Tongue (tissue), 1 donor: ENCODE measurements at regions not wholly inside any gene's neighbourhood (a gene's known extent, or its start where the extent isn't known, plus 50 kb on each side); places are given as distances from the start of the nearest gene placed in this dataset.
"Not testable (repeated sequence)": the region's sequence is repeated elsewhere in the genome, so short reads cannot be mapped to it uniquely, and the experiment has no call there.

Source experiments
- DNase-seq: peaks from one replicate; pipeline ENCODE4 v3.0.0-alpha.2; 2015

- DNase-seq, result no peak
Measured at GRCh38 chr17:27065588-27065987, 228.3 kb upstream of the WSB1 start.

GRCh38 chr17:27066315-27066714, 227.6 kb upstream of the WSB1 start:
- no peak for DNase-seq

DNA sequence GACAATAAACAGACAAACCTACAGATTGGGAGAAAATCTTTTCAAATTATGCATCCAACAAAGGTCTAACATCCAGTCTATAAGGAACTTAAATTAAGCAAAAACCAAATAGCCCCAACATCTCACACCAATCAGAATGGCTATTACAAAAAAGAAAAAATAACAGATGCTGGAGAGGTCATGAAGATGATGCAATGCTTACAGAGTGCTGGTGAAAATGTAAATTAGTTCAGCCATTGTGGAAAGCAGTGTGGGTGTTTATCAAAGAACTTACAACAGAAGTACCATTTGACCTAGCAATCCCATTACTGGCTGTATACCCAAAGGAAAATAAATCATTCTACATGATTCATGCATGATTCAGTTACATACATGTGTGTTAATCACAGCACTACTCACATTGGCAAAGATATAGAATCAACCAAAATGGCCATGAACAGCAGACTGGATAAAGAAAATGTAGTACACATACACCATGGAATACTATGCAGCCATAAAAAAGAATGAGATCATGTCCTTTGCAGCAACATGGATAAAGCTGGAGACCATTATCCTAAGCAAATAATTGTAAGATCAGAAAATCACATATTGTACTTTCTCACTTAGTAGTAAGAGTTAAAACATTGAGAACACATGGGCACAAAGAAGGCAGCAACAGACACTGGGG, 223.9 kb upstream of the WSB1 start:
- no peak for DNase-seq

DNA sequence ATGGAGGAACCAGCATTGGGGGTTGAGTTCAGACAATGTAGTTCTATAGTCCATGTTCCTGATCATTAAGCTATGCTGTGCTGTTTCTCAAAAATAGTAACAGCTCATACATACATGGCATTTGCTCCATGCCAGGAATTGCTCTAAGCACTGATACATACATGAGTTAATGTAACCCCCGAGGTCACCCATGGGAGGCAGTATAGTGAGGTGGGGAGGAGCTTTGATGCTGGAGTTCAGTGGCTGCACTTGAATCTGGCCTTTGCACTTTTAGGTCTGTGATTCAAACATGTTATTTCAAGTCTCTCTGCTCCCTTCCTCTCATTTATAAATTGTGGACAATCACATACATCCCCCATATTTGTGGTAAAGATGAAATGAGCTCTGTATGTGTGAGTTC, 223.1 kb upstream of the WSB1 start:
- DNase-seq, result no peak

DNA sequence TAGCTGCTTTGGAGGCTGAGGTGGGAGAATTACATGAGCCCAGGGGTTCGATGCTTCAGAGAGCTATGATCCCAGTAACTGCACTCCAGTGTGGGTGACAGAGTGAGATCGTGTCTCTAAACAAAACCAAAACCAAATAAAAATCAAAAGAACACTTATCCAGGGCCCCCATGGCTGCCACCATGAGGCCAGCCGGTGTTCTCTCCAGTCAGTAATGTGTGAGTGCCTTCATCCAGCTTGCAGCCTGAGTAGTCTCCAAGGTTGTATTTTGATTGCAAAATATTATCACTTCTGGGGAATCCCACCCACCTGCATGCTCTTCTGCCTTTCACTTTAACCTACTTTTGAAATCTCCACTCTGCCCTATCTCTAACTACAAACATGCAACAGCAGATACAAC, 221.0 kb upstream of the WSB1 start:
- no peak for DNase-seq

DNA sequence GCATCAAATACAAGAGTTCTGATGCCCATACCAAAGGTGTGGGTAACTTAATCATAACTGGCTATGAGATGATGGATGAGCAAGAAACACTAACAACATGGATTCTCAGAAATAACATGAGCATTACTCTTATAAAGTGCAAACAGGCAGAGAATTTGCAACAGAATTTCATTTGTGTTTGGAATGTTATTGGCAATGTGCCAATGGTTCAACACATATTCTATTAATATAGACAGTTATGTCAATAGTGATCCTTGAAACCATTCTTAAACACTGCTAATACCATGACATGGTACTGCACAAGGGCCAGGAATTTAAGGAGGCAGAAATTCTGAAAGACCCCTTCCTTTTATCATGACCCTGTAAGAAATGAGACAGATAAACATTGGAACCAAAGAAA, 217.1 kb upstream of the WSB1 start:
- DNase-seq, result no peak

- DNase-seq, result no peak
Measured at GRCh38 chr17:27078296-27078695, 215.6 kb upstream of the WSB1 start.

DNA sequence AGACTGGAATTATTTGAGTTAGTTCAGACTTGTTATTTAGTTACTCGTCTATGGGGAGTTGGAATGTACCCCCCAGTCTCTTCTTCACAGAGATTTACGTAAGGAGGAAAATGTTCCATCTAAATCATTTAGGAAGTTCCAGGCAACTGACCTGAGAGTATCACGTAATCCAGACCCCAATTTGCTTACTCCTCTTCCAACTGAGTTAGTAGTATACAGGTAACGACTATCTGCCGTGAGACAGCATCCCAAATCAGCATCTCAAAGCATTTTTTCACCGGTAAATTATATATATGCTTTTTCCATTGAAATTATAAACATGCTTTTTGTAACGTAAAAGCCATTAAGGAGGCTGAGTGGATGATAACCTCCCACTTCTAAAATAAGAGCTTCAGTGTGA, 214.3 kb upstream of the WSB1 start:
- no peak for DNase-seq

- no peak for DNase-seq
Measured at GRCh38 chr17:27081002-27081638, 212.8 kb upstream of the WSB1 start.

DNA sequence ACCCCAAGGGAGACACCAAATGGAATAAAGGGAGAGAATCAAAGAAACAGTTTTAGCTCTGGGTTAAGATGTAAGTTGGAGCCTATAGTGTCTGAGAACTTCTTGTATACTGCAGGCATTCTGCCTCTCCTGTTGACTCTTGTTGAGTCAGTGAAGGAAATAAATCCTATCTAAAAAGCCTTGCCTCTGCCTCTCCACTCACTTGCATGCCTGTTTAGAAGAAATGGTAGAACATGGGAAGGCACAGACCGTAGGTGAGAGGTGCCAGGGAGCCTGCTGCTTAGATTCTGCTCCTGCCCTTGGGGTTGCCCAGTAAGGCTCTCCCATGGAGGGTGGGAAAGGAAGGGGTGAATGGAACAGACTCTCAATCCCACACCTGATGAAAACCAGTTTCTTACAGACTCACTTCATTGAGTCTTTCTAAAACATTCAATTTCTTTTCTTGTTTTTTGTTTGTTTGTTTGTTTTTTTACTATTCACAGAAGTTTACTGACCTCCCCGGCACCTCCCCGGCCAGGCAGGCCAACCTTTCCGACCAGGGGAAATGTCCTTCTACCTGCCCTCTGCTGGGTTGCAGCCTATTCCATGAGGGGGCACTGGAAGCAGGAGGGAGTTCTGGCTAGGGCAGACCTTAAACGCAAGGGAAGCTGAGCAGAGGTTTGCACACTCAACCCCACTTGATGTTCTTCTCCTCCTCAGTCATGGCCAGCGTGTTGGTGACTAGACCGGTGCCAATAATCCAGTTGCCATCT, 211.7 kb upstream of the WSB1 start:
- no peak for DNase-seq

- DNase-seq, result no peak
Measured at GRCh38 chr17:27082775-27083154, 211.1 kb upstream of the WSB1 start.

GRCh38 chr17:27083408-27084185, 210.3 kb upstream of the WSB1 start:
- DNase-seq, result no peak

- DNase-seq, result no peak
Measured at GRCh38 chr17:27085517-27085916, 208.4 kb upstream of the WSB1 start.

DNA sequence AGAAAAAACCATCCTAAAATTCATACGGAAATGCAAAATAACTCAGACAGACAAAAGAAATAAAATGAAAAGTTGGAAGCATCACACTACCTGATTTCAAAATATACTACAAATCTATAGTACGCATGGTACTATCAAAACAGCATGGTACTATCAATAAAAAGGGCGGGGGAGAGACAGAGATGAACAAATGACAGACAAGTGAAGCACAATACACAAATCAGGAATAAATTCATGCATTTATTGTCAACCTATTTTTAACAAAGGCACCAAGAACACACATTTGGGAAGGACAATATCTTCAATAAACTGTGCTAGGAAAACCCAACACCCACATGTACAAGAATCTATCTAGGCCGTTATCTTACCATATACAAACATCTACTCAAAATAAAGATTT, 207.4 kb upstream of the WSB1 start:
- no peak for DNase-seq

- no peak for DNase-seq
Measured at GRCh38 chr17:27087935-27088766, 205.8 kb upstream of the WSB1 start.

GRCh38 chr17:27088767-27089078, 205.2 kb upstream of the WSB1 start:
- DNase-seq, result no peak

DNA sequence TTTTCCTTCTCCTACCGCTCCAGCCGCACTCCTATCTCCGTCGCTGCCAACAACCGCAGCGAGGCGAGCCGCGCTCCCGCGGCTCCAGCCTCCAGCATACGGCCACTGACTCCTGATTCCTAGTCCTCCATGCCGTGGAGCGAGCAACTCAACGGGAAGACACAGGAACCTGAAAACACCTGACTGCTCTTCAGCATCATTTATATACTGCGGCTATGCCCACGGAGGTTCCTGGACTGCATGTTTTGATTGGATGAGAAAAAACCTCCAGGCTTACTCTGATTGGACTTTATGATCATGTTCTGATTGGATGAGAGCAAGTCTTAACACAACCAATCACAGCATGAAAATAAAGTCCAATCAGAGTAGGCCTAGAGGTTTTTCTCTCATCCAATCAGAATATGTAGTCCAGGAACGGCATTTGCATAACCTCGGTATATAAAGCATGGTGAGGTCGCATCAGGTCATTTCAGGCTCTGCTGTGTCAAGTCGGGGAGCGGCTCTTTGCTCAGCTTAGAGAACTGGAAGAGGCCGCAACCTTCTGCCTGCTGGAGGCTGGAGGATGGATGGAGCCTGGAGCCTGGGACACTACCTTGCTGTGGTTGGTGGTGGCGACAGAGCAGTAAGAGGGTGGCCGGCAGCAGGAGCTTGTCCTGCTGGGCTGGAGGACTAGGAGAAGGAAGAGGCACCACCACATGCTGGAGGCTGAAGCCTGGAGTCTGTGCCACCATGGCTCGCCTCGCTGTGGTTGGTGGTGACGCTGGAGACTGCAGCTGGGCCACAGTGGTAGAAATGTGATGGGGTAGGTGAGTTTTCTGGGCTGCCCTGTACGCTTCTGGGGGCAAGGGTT, 204.6 kb upstream of the WSB1 start:
- DNase-seq, result not testable (repeated sequence)

DNA sequence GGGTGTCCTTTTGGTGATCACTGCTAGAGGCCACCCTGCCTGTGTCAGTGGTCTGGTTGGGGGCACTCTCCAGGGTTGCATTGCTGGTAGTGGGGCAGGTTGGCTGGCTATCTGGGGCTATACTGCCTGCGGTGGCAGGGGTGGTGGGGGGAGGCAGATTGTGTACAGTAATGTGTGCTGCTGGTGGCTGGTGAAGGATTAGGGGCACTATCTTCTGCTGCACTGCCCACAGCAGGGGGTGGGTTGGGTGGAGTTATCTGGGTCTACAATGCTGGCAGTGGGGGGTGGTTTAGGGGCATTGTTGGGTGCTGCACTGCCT, 204.0 kb upstream of the WSB1 start:
- DNase-seq, result no peak

DNA sequence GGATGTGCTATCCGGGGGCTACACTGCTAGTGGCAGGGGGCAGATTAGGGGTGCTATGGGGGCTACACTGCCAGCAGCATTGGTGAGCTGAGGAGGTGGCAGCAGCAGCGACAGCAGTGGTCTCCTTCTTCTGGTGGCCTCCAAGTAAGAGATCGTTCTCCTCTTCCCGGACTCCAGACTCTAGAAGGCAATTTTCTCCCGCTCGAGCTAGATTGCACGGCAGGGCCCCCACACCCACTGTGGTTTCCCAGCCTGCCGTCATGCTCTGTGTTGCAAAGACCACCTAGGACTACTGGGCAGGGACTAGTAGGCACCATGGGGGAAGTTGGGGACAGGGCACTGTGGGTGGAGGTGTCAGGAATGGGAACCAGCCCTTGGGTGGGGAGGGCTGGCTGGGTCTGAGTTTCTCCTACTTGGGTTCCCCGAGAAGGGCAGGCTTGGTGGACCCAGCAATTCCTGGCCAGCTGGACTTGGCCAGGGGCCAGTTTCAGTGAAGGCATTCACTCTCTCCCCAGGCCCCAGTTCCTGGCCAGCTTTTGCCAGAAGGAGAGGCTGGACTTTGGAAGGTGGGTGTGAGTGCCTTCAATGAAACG, 203.4 kb upstream of the WSB1 start:
- DNase-seq, result not testable (repeated sequence)

DNA sequence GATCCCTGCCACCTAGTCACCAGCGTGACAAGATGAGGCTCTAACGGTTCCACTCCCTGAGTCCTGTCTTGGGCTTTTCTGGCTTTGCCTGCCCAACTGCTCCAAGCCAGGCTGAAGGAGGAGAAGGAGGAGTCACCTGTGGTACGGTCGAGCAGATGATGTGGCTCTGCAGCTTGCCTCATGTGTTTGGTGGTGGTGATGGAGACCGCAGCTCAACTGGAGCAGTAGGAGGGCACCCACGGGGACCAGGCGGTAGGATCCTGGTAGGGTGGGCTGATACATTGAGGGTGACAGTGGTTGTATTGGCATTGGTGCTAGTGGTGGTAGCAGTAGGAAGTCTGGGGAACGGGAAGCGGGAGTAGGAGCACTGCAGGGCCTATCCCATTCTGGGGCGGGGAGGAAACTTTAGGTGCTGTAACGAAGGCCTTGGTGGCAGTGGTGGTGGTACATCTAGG, 202.8 kb upstream of the WSB1 start:
- no peak for DNase-seq

GRCh38 chr17:27094179-27094578, 199.7 kb upstream of the WSB1 start:
- not testable (repeated sequence) for DNase-seq
